HG02798 (cell line): ENCODE measurements at regions not wholly inside any gene's neighbourhood (a gene's known extent, or its start where the extent isn't known, plus 50 kb on each side); places are given as distances from the start of the nearest gene placed in this dataset.
"Not testable (repeated sequence)": the region's sequence is repeated elsewhere in the genome, so short reads cannot be mapped to it uniquely, and the experiment has no call there.

Experiments
- ATAC-seq: cut with Tn5 transposase; IDR thresholded peaks from one replicate; pipeline ENCODE4 v1.9.1; 2021; ENCODE audit warnings: mild to moderate bottlenecking; ENCODE audit not compliant: unreplicated experiment, poor library complexity

DNA sequence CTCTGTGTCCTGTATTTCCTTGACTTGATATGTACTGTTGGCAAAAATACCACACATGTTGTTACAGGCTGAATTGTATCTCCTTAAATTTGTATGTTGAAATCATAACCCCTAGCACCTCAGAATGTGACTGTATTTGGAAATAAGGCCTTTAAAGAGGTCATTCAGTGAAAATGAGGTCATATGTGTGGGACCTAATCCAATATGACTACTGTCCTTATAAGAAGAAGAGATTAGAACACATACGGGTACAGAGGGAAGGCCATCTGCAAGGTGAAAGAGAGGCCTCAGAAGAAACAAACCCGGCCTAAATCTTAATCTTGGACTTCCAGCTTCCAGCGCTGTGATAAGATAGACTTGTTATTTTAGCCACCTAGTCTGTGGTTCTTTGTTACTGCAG, 202.5 kb downstream of the NUFIP1 start:
- ATAC-seq = no peak

GRCh38 chr13:44785401-44785800, 203.9 kb downstream of the NUFIP1 start:
- no peak for ATAC-seq

DNA sequence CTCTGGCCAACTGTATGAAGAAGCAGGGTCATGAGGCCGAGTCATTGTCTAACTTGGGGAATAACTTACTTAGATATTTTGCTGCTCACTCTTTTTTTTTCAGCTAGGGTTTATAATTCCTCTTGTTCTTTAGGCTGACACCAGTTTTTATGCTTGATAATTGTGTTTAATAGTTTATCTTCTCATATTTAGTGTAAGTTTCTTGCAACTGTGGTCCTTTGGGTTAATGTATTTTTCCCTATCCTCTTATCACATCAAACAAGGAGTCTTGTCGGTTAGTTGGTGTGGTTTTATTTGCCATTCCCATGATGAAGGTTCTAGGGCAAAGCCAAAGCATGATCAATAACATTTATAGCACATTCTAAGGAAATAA, 204.6 kb downstream of the NUFIP1 start:
- no peak for ATAC-seq

DNA sequence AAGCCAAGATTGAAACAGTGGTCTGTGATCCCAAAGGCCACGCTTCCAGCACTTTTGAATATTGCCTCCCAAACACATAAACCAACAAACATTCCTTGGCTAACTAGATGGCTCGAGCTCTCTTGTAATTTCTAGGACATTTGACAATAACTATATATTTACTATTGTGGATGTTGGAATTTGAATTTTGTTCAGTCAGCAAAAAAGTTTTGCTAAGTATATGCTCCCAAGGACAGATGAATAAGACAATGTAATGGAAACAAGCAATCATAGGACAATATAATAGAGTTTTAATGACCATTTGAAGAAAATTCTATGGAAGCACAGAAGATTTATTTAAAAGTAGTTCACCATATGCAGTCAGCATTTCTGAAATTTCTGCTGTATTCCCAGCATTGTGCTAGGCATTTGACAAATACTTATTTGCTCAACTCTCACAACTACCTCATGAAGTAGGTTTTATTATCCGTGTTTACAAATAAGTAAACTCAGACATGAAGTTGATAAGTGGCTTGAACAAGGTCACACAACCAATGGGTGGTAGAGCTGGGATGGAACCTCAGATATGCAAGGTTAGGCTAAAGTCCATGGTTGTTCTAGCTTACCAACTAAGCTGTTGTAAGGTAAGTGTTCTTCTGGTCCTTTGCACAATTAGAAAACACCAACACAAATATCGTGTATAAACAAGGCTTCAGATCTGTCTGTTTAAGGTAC, 205.1 kb downstream of the NUFIP1 start:
- no peak for ATAC-seq

- ATAC-seq = no peak
These were observed 204.6 kb upstream of the TSC22D1 start for GRCh38 chr13:44780591-44781280.

DNA sequence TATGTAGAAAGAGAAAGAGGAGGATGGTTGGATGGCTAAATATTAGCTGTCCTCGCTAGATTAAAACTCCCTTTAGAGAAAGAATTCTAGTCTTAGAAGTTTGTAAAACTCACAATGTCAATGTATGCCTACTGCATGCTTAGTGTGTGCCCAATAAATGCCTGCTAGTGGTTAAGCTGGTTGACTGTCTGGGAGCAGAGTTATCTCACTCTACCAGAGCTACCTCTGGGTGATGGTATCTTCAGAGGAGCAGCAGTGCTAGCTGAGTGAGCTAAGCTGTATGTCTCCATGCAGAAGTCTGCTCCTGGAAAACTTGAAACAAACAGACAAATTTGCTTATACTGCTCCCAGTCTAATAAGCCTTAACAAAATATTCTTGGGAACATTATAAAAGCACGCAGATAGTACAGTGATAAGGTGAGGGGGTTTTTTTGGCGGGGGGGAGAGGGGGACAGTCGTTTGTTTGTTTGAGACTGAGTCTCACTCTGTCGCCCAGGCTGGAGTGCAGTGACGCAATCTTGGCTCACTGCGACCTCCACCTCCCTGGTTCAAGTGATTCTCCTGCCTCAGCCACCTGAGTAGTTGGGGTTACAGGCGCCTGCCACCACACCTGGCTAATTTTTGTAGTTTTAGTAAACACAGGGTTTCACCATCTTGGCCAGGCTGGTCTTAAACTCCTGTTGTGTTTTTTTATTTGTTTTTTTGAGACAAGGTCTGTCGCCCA, 202.8 kb upstream of the TSC22D1 start:
- ATAC-seq = no peak

DNA sequence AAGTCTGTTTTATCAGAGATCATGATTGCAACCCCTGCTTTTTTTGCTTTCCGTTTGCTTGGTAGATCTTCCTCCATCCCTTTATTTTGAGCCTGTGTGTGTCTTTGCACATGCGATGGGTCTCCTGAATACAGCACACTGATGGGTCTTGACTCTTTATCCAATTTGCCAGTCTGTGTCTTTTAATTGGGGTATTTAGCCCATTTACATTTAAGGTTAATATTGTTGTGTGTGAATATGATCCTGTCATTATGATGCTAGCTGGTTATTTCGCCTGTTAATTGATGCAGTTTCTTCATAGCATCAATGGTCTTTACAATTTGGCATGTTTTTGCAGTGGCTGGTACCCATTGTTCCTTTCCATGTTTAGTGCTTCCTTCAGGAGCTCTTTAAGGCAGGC, 199.2 kb upstream of the TSC22D1 start:
- not testable (repeated sequence) for ATAC-seq

- no peak for ATAC-seq
These were observed 194.8 kb upstream of the TSC22D1 start for GRCh38 chr13:44770951-44771350.

DNA sequence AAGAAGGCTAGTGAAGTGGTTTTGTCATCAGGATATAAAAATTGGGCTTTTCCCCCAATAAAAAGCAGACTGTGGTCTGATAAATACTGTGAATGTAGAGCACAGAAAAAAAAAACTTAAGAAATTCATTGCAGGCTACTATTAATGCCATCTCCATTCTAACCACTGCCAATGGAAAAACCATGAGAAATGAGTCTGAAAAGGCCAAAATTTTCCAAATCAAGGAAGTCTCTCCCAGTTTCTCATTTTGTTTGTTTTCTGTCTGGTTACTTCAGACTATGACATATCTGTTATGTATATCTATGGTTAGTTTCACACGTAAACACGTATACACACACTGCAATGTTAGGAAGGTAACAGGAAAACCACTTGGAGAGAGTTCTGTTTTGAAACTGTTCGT, 193.6 kb upstream of the TSC22D1 start:
- ATAC-seq = no peak

GRCh38 chr13:44768775-44769581, 192.8 kb upstream of the TSC22D1 start:
- ATAC-seq = no peak

- no peak for ATAC-seq
These were observed 192.1 kb upstream of the TSC22D1 start for GRCh38 chr13:44768239-44768638.

- ATAC-seq = no peak
These were observed 188.9 kb upstream of the TSC22D1 start for GRCh38 chr13:44765001-44765471.

- ATAC-seq = no peak
These were observed 188.2 kb upstream of the TSC22D1 start for GRCh38 chr13:44764302-44764692.

- no peak for ATAC-seq
These were observed 187.6 kb upstream of the TSC22D1 start for GRCh38 chr13:44763615-44764301.

DNA sequence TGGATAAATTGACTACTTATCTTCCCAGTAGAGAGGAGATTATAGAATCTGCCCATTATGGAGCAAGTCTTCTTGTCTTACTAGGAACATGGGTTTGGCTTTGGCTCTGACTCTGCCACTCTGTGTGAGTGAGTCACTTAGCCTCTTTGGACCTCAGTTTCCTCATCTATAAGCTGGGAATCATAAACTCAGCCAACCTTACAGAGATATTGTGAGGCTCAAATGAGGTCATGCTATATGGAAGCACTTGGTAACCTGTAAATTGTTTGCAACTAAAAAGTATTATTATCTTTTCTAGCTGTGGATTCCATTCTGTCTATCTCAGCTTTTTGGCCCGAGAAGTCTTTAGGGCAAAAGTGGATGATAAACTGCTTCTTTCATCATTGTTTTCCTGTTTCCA, 186.8 kb upstream of the TSC22D1 start:
- no peak for ATAC-seq

- ATAC-seq = no peak
These were observed 184.3 kb upstream of the TSC22D1 start for GRCh38 chr13:44760434-44760833.

DNA sequence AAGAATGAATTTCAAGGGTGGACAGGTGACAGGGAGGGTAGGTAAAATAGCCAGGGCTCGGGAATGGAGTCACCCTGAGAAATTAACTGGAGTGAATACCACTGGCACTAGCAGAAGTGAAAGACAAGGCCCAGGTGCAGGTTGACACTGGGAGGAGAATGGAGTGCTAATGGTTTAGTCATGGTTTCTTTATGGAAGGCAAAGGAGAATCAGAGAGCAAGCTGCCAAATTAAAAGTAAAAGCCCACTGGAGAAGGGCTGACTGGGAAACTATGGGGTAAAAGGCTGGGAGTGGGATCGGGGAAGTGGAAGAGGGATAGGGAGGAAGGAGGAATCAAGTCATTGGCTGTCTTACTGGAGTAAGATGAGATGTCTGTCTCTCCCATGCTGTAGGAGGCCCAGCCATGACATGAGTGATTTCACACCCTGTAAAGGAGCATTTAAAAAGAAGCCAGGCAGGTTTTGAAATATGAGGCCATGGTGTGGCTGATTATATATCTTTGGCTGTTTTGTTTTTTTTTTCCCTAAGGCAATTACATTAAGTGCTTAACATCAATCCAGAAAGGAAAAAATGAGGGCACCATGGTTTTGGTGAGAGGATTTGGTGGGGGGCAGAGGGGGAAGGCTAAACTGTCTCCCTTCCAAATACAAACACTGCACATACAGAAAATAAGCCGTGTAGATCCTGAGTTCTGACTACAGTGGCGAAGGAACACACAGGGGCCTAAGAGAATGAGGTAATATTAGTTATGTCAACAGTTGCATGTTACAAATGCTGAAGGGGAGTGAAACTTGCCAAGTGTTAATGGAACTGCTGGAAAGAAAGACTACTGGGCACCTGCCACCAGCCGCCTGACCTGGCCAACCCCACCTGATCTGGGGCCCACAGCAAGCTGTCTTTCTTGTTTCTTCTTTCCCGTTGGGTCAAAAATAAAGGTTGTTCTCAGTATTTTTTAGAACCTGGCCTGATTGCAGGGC, 183.5 kb upstream of the TSC22D1 start:
- ATAC-seq = no peak

GRCh38 chr13:44758630-44759383, 182.7 kb upstream of the TSC22D1 start:
- no peak for ATAC-seq
